CD8-positive, alpha-beta memory T cell (primary cell): ENCODE measurements at regions not wholly inside any gene's neighbourhood (a gene's known extent, or its start where the extent isn't known, plus 50 kb on each side); places are given as distances from the start of the nearest gene placed in this dataset.
"Not testable (repeated sequence)": the region's sequence is repeated elsewhere in the genome, so short reads cannot be mapped to it uniquely, and the experiment has no call there.

Experiments used
- CTCF ChIA-PET: fragments of 350-600 bp; sonication (Branson Sonifier 250); formaldehyde crosslinking; loops from one replicate; lab custom pipeline; 2021; ENCODE audit warnings: antibody characterized with exemption; lab: Charles Lee
- POLR2A ChIA-PET: fragments of 350-600 bp; sonication (Branson Sonifier 250); formaldehyde crosslinking; loops from one replicate; lab custom pipeline; 2021; ENCODE audit warnings: antibody characterized with exemption; lab: Charles Lee
- DNase-seq, 5 donors: peaks; one replicate each; pipeline versions ENCODE4 v3.0.0 to v3.0.0-alpha.2; 2020 to 2022; ENCODE audit warnings: mixed read lengths in 1 of 5
- H3K27ac ChIP-seq: one replicate; pipeline ENCODE4 v1.7.0; 2013; ENCODE audit warnings: low read depth, mild to moderate bottlenecking, low read length, moderate library complexity
- H3K27me3 ChIP-seq: 2 replicates; pipeline ENCODE4 v1.7.0; 2013; ENCODE audit warnings: low read length, mild to moderate bottlenecking; ENCODE audit not compliant: insufficient read depth, poor library complexity, severe bottlenecking
- H3K36me3 ChIP-seq: 2 replicates; pipeline ENCODE4 v1.7.0; 2013; ENCODE audit warnings: mild to moderate bottlenecking, low read length, moderate library complexity; ENCODE audit not compliant: insufficient read depth
- H3K4me1 ChIP-seq: 2 replicates; pipeline ENCODE4 v1.7.0; 2013; ENCODE audit warnings: mild to moderate bottlenecking, low read length, moderate library complexity; ENCODE audit not compliant: insufficient read depth
- H3K4me3 ChIP-seq: 2 replicates; pipeline ENCODE4 v1.7.0; 2013; ENCODE audit warnings: mild to moderate bottlenecking, low read length
- H3K9me3 ChIP-seq: 2 replicates; pipeline ENCODE4 v1.7.0; 2013; ENCODE audit warnings: mild to moderate bottlenecking, low read length
- H3K27ac Mint-ChIP-seq, 8 donors: one replicate each; pipeline ENCODE4 v1.8.0; 2020 to 2021; ENCODE audit warnings: mixed read lengths in 8 of 8, mild to moderate bottlenecking in 6 of 8, inconsistent platforms in 3 of 8, moderate library complexity in 3 of 8
- H3K27me3 Mint-ChIP-seq, 2 donors: one replicate each; pipeline ENCODE4 v1.8.0; 2020 to 2021; ENCODE audit warnings: mixed read lengths in 2 of 2, mild to moderate bottlenecking in 1 of 2, moderate library complexity in 1 of 2
- H3K36me3 Mint-ChIP-seq, 3 donors: one replicate each; pipeline ENCODE4 v1.8.0; 2020 to 2021; ENCODE audit warnings: mixed read lengths in 3 of 3, inconsistent platforms in 1 of 3, mild to moderate bottlenecking in 1 of 3
- H3K4me1 Mint-ChIP-seq, 3 donors: one replicate each; pipeline ENCODE4 v1.8.0; 2020 to 2021; ENCODE audit warnings: mixed read lengths in 3 of 3, inconsistent platforms in 1 of 3, mild to moderate bottlenecking in 1 of 3
- H3K4me3 Mint-ChIP-seq, 7 donors: one replicate each; pipeline ENCODE4 v1.8.0; 2020 to 2021; ENCODE audit warnings: mixed read lengths in 7 of 7, mild to moderate bottlenecking in 6 of 7, moderate library complexity in 4 of 7, inconsistent platforms in 2 of 7
- H3K9me3 Mint-ChIP-seq, 5 donors: one replicate each; pipeline ENCODE4 v1.8.0; 2020 to 2022; ENCODE audit warnings: mixed read lengths in 5 of 5, mild to moderate bottlenecking in 3 of 5, moderate library complexity in 2 of 5, inconsistent platforms in 1 of 5

DNA sequence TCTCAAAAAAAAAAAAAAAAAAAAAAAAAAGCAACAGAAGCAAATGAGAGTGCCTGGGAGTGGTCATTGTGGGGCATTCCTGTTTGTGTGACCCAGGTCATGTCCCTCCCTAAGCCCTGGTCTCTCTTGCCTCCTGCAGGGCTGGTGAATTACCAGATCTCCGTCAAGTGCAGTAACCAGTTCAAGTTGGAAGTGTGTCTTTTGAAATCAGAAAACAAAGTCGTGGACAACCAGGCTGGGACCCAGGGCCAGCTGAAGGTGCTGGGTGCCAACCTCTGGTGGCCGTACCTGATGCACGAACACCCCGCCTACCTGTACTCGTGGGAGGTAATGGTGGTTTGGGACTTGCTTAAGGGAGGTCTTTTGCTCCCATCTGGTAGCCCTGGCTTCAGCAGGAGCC is 1362.0 kb downstream of the CDH12 start:
- H3K27me3 Mint-ChIP-seq, POLR2A ChIA-PET, H3K4me1 ChIP-seq, H3K9me3 Mint-ChIP-seq, H3K4me3 Mint-ChIP-seq, H3K9me3 ChIP-seq, H3K27ac ChIP-seq, H3K27ac Mint-ChIP-seq, H3K4me1 Mint-ChIP-seq, H3K4me3 ChIP-seq, H3K27me3 ChIP-seq, CTCF ChIA-PET, H3K36me3 ChIP-seq: not testable (repeated sequence)
- peak in 1 of 5 donors; percentile 57 for DNase-seq
- peaks cover 7 to 28% (median 8%) of the 10 kb centered on the region in 3 donors for H3K36me3 Mint-ChIP-seq

DNA sequence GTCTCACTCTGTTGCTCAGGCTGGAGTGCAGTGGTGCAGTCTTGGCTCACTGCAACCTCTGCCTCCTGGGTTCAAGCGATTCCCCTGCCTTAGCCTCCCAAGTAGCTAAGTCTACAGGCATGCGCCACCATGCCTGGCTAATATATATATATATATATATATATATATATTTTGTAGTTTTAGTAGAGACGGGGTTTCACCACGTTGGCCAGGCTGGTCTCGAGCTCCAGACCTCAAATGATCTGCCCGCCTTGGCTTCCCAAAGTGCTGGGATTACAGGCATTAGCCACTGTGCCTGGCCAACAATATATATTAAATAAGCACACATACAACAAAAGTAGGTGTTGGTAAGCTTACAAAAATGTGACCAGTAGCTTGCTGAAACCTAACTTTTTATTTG is 1364.3 kb downstream of the CDH12 start:
- H3K4me3 Mint-ChIP-seq, H3K27ac ChIP-seq, H3K27me3 Mint-ChIP-seq, CTCF ChIA-PET, H3K27ac Mint-ChIP-seq, H3K9me3 ChIP-seq, POLR2A ChIA-PET, H3K36me3 ChIP-seq, H3K27me3 ChIP-seq, DNase-seq, H3K4me1 Mint-ChIP-seq, H3K9me3 Mint-ChIP-seq, H3K4me3 ChIP-seq, H3K4me1 ChIP-seq: not testable (repeated sequence)
- peaks cover 7 to 24% (median 15%) of the 10 kb centered on the region in 3 donors for H3K36me3 Mint-ChIP-seq

DNA sequence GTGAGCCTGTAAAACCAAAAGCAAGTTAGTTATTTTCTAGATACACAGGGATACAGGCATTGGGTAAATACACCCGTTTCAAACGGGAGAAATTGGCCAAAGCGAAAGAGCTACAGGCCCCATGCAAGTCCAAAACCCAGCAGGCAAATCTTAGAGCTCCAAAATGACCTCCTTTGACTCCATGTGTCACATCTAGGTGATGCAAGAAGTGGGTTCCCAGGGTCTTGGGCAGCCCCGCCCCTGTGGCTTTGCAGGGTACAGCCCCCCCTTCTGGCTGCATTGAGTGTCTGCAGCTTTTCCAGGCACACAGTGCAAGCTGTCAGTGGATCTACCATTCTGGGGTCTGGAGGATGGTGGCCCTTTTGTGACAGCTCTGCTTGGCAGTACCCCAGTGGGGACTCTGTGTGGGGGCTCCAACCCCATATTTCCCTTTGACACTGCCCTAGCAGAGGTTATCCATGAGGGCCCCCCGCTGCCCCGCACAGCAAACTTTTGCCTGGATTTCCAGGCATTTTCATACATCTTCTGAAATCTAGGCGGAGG is 1367.6 kb downstream of the CDH12 start:
- H3K4me1 Mint-ChIP-seq, H3K9me3 Mint-ChIP-seq, H3K4me3 Mint-ChIP-seq, CTCF ChIA-PET, H3K27me3 Mint-ChIP-seq, H3K27me3 ChIP-seq, H3K4me3 ChIP-seq, H3K4me1 ChIP-seq, H3K36me3 ChIP-seq, H3K9me3 ChIP-seq, H3K27ac ChIP-seq, POLR2A ChIA-PET: not testable (repeated sequence)
- Mint-ChIP-seq H3K36me3 (peaks cover 12 to 41% (median 27%) of the 10 kb centered on the region in 3 donors), H3K27ac (peak overlapping the region in 1 of 8 donors; percentile 33)
- DNase-seq: peak in 1 of 5 donors; percentile 49

DNA sequence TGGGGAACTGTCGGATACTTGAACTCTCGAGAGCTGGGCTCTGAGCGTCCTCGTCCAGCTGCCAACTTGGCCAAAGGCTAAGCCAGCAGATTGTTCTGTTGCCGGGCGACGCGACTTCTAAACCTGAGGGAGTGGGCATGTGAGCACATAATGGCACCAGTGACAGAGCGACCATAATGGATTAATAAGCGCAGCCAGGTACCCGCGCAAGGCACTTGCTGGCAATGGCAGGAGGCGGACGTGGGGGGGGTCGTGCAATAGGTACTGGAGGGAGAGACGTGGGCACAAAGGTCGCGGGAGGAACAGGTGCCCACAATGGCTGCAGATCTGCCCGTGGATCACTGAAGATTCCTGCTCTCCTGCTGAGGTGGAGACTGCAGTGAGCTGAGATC is 1368.7 kb downstream of the CDH12 start:
- H3K36me3 ChIP-seq, H3K27me3 ChIP-seq, H3K27me3 Mint-ChIP-seq, H3K4me3 Mint-ChIP-seq, H3K4me1 Mint-ChIP-seq, H3K9me3 Mint-ChIP-seq, H3K27ac ChIP-seq, H3K9me3 ChIP-seq, CTCF ChIA-PET, H3K4me1 ChIP-seq, H3K4me3 ChIP-seq, POLR2A ChIA-PET: not testable (repeated sequence)
- Mint-ChIP-seq H3K36me3 (peaks cover 14 to 42% (median 27%) of the 10 kb centered on the region in 3 donors), H3K27ac (peak overlapping the region in 1 of 8 donors; percentile 39)
- DNase-seq: peak in 1 of 5 donors; percentile 54

DNA sequence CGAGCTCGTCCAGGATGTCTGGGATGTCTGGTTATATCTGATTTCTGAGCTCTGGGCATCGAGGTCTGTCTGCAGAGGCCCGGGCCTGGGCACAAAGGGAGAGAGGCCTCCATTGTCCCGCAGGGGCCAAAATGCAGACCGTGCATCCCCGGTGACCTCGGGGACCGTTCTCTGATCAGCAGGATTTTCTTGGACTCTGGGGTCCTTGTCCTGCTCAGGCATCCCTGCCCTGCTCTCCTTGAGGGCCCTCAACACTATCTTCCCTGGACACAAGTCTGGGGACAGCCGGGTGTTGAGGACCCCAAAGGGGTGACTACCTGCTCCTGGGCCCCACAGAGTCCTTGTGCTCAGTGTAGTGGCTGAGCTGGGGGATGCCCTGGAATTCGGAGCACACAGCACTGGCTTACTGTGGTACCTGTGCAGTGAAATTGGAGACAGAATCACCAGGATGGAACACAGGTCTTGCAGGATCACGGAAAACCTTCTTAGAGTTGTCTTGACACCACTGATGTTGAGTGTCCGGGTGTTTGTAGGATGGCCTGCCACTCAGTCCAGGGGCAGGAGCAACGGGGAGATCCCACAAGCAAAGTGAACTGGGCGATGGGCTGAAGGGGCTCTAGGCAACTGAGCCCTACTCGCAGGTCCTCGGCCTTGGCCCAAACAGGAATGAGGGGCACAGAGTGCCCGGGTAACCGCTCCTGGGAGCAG is 1369.2 kb downstream of the CDH12 start:
- H3K4me3 Mint-ChIP-seq, H3K27ac Mint-ChIP-seq, POLR2A ChIA-PET, H3K4me3 ChIP-seq, H3K27ac ChIP-seq, H3K27me3 ChIP-seq, CTCF ChIA-PET, H3K4me1 Mint-ChIP-seq, H3K9me3 ChIP-seq, H3K9me3 Mint-ChIP-seq, H3K4me1 ChIP-seq, H3K27me3 Mint-ChIP-seq, H3K36me3 ChIP-seq: not testable (repeated sequence)
- peaks cover 17 to 46% (median 27%) of the 10 kb centered on the region in 3 donors for H3K36me3 Mint-ChIP-seq
- peak in 1 of 5 donors; percentile 49 for DNase-seq

DNA sequence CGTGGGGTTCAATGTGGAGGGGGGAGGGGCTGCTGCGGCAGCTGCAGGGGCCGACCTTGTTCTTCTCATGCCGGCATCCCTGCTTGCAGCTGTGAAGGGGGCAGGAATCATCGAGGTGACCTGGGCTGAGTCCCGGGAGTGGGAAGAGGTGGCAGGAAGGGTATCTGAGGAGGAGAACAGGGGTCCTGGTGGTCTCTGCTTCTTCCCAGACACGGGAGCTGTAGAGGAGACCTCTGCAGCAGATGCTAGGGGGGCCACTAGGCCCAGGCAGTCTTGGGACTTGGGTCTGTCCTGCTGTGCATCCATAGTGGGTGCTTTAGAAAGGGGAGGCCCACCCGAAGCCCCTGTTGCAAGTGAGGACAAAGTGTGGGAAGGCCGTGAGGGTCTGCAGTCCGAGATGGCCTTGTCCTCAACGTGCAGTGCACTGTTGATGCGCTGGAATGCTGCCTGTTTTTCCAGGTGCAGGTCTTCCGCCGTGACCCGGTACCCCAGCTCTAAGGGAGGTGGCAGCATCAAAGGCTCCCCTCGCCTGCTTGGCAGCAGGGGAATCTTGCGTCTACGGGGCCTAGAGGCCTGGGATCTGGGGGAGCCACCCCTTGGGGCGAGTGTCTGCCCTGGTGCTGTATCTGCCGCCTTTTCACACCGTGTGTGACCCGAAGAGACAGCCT is 1370.0 kb downstream of the CDH12 start:
- H3K27ac Mint-ChIP-seq, H3K4me3 ChIP-seq, H3K27ac ChIP-seq, H3K4me1 Mint-ChIP-seq, H3K4me3 Mint-ChIP-seq, H3K9me3 Mint-ChIP-seq, POLR2A ChIA-PET, H3K27me3 Mint-ChIP-seq, H3K4me1 ChIP-seq, H3K9me3 ChIP-seq, H3K36me3 ChIP-seq, CTCF ChIA-PET, H3K27me3 ChIP-seq: not testable (repeated sequence)
- peaks cover 19 to 49% (median 31%) of the 10 kb centered on the region in 3 donors for H3K36me3 Mint-ChIP-seq
- peak in 1 of 5 donors; percentile 49 for DNase-seq

DNA sequence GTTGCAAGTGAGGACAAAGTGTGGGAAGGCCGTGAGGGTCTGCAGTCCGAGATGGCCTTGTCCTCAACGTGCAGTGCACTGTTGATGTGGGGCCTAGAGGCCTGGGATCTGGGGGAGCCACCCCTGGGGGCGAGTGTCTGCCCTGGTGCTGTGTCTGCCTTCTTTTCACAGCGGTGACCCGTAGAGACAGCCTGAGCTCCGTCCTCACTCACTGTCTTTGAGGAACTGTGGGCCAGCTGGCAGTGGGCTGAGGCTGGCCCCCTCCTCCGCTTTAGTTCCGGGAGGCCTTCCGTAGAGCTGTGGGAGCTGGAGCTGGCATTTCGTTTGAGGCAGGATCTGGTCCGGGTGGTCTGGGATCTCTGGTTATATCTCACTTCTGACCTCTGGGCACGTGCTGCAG is 1370.6 kb downstream of the CDH12 start:
- H3K9me3 Mint-ChIP-seq, POLR2A ChIA-PET, H3K4me1 Mint-ChIP-seq, H3K9me3 ChIP-seq, H3K36me3 ChIP-seq, H3K27ac Mint-ChIP-seq, H3K27me3 ChIP-seq, H3K4me1 ChIP-seq, H3K27ac ChIP-seq, H3K4me3 Mint-ChIP-seq, H3K27me3 Mint-ChIP-seq, H3K4me3 ChIP-seq, CTCF ChIA-PET: not testable (repeated sequence)
- DNase-seq: peak in 1 of 5 donors; percentile 51
- H3K36me3 Mint-ChIP-seq: peaks cover 19 to 49% (median 31%) of the 10 kb centered on the region in 3 donors

DNA sequence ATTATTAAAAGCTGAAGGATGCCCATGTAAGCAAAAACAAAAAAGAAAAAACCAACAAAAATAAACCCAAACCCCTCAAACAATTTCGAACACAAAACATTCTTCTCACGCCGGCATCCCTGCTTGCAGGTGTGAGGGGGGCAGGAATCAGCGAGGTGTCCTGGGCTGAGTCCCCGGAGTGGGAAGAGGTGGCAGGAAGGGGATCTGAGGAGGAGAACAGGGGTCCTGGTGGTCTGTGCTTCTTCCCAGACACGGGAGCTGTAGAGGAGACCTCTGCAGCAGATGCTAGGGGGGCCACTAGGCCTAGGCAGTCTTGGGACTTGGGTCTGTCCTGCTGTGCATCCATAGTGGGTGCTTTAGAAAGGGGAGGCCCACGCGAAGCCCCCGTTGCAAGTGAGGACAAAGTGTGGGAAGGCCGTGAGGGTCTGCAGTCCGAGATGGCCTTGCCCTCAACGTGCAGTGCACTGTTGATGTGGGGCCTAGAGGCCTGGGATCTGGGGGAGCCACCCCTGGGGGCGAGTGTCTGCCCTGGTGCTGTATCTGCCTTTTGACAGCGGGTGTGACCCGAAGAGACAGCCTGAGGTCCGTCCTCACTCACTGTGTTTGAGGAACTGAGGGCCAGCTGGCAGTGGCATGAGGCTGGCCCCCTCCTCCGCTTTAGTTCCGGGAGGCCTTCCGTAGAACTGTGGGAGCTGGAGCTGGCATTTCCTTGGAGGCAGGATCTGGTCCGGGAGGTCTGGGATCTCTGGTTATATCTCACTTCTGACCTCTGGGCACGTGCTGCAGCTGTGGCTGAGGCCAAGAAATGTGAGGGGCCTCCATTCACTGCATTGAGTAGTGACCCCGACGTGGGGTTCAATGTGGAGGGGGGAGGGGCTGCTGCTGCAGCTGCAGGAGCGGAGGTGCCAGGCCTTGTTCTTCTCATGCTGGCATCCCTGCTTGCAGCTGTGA is 1371.5 kb downstream of the CDH12 start:
- H3K27me3 Mint-ChIP-seq, H3K36me3 ChIP-seq, CTCF ChIA-PET, H3K4me1 Mint-ChIP-seq, H3K9me3 ChIP-seq, H3K9me3 Mint-ChIP-seq, H3K4me3 ChIP-seq, POLR2A ChIA-PET, H3K27me3 ChIP-seq, H3K4me1 ChIP-seq, H3K4me3 Mint-ChIP-seq, H3K27ac ChIP-seq: not testable (repeated sequence)
- Mint-ChIP-seq H3K27ac (peak overlapping the region in 2 of 8 donors; percentile 54 to 59), H3K36me3 (peaks cover 17 to 46% (median 31%) of the 10 kb centered on the region in 3 donors)
- peak in 1 of 5 donors; percentile 50 for DNase-seq
